Esophagus muscularis mucosa (tissue), 4 donors: ENCODE measurements at regions not wholly inside any gene's neighbourhood (a gene's known extent, or its start where the extent isn't known, plus 50 kb on each side); places are given as distances from the start of the nearest gene placed in this dataset.

Experiments
- DNase-seq: peaks from one replicate; pipeline ENCODE4 v3.0.0-alpha.2; 2017; ENCODE audit errors: extremely low spot score
- H3K27ac ChIP-seq, 4 donors: fragments of 200-600 bp; sonication (generic); replicated peaks in 1 of 4; 1 replicate in 3 of 4; 2 replicates in 1 of 4; pipeline ENCODE4 v1.5.1; 2016 to 2019; ENCODE audit warnings: mild to moderate bottlenecking in 1 of 4
- H3K27me3 ChIP-seq, 4 donors: fragments of 200-600 bp; sonication (generic); one replicate each; pipeline versions ENCODE4 v1.5.1 to v1.6.0; 2016 to 2019
- H3K36me3 ChIP-seq, 4 donors: fragments of 200-600 bp; sonication (generic); one replicate each; pipeline ENCODE4 v1.5.1; 2016 to 2019
- H3K4me1 ChIP-seq, 4 donors: fragments of 200-600 bp; sonication (generic); one replicate each; pipeline ENCODE4 v1.5.1; 2016 to 2019
- H3K4me3 ChIP-seq, 4 donors: fragments of 200-600 bp; sonication (generic); 1 replicate in 2 of 4; 2 replicates in 2 of 4; pipeline ENCODE4 v1.5.1; 2016 to 2019; ENCODE audit warnings: mild to moderate bottlenecking in 4 of 4, moderate library complexity in 1 of 4
- H3K9me3 ChIP-seq, 4 donors: fragments of 200-600 bp; sonication (generic); 1 replicate in 3 of 4; 2 replicates in 1 of 4; pipeline ENCODE4 v1.5.1; 2016 to 2019
- EP300 ChIP-seq: sonication (generic); formaldehyde crosslinking; IDR thresholded peaks from one replicate; pipeline ENCODE4 v1.6.1; 2017; ENCODE audit warnings: antibody characterized with exemption
- POLR2A ChIP-seq: fragments of 450-650 bp; IDR thresholded peaks from one replicate; pipeline ENCODE4 v1.6.1; 2017; ENCODE audit warnings: antibody characterized with exemption, moderate library complexity, mild to moderate bottlenecking, low read depth
- POLR2AphosphoS5 ChIP-seq, 2 donors: sonication (generic); formaldehyde crosslinking; IDR thresholded peaks; one replicate each; pipeline ENCODE4 v1.6.1; 2017; ENCODE audit warnings: antibody characterized with exemption in 2 of 2
- WGBS: methylation state at CpG from one replicate; pipeline ENCODE4 v1.1.5; 2018; 5-methylcytosine and 5-hydroxymethylcytosine counted together
- intact Hi-C: fragments of 100-400 bp; cut with DNase I; formaldehyde crosslinking; loops from one replicate; pipeline ENCODE4 v1.15.1; 2023
- TF ChIP-seq, protein P1 (sequence below), 3 experiments: fragments of 200-600 bp in 2 of 3; fragments of 450-650 bp in 1 of 3; sonication (generic) in 2 of 3; IDR thresholded peaks; one replicate each; pipeline ENCODE4 v1.5.1; 2017 to 2019; ENCODE audit warnings: antibody characterized with exemption in 3 of 3, mild to moderate bottlenecking in 2 of 3, moderate library complexity in 1 of 3

DNA sequence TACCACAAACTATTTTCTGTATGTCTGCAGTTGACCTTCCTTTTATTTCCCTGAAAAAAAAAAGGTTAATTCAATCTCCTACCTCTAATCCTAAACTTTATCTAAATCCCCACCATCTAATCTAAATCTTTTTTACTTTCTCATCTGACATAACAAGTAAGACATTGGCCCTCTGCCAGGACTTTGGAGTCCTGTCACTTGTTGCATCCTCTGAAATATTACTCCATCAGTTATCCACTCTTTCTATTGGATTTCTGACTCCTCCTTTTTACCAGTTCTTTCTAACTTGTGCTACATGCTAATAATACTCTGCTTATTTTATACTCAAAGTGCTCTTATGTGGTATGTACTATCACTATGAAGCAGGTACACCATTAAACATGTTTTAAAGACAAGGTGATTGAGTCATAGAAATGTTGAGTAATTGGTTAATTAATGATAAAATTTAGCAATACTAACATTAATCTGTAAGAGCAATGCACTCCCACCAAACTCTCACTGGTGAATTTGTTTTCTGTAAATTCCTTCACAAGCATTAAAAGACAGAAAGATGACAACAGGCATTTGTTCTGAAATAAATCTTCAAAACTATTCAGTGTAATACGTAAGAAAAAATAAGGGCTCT is 914.2 kb upstream of the RAG2 start:
- Histone ChIP-seq H3K27me3 (no peaks in the 10 kb centered on the region), H3K4me3 (no peak overlapping the region), H3K27ac (no peak overlapping the region), H3K9me3 (peaks cover 0 to 8% (median 0%) of the 10 kb centered on the region in 4 donors), H3K4me1 (peaks cover 0 to 6% (median 0%) of the 10 kb centered on the region in 4 donors), H3K36me3 (no peaks in the 10 kb centered on the region)
- no peak for DNase-seq
- intact Hi-C loops: no loop called here
- 68% methylated on average over 1 of the region's 1 CpG for WGBS
- TF ChIP-seq EP300 (no peak), POLR2AphosphoS5 (IDR thresholded peaks at IDR 0.05) (no peak), POLR2A (no peak)
- TF ChIP-seq, protein P1, sequence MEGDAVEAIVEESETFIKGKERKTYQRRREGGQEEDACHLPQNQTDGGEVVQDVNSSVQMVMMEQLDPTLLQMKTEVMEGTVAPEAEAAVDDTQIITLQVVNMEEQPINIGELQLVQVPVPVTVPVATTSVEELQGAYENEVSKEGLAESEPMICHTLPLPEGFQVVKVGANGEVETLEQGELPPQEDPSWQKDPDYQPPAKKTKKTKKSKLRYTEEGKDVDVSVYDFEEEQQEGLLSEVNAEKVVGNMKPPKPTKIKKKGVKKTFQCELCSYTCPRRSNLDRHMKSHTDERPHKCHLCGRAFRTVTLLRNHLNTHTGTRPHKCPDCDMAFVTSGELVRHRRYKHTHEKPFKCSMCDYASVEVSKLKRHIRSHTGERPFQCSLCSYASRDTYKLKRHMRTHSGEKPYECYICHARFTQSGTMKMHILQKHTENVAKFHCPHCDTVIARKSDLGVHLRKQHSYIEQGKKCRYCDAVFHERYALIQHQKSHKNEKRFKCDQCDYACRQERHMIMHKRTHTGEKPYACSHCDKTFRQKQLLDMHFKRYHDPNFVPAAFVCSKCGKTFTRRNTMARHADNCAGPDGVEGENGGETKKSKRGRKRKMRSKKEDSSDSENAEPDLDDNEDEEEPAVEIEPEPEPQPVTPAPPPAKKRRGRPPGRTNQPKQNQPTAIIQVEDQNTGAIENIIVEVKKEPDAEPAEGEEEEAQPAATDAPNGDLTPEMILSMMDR (IDR thresholded peaks at IDR 0.05): no peak

DNA sequence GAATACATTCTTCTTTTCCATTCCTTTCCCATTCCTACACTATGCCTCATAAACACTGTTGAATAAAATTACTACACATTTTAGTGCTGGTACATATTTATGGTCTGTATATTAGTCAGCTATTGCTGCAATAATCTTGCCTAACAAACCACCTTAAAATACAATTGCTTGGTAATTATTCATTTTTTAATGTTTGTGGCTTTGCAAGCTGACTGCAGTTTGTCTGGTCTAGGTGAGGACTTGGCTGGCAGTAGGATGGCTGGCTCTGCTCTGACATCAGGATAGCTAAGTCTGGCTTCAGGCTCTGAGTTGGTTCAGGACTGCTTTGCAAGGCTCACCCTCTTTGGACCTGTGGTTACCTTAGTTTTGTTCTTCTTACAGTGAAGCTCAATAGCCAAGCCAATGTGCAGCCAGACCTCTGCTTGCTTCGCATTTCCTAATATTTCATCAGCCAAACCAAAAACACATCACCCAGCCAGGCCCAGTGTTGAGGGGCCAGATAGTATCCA is 913.4 kb upstream of the RAG2 start:
- Histone ChIP-seq H3K36me3 (no peaks in the 10 kb centered on the region), H3K4me1 (peaks cover 0 to 6% (median 0%) of the 10 kb centered on the region in 4 donors), H3K27me3 (no peaks in the 10 kb centered on the region), H3K9me3 (peaks cover 0 to 8% (median 0%) of the 10 kb centered on the region in 4 donors), H3K27ac (no peak overlapping the region), H3K4me3 (no peak overlapping the region)
- no peak for DNase-seq
- intact Hi-C loops: no loop called here
- TF ChIP-seq, protein P1 (IDR thresholded peaks at IDR 0.05): no peak
- no peak for TF ChIP-seq EP300
- TF ChIP-seq POLR2A: no peak
- no peak for TF ChIP-seq POLR2AphosphoS5 (IDR thresholded peaks at IDR 0.05)
- WGBS: 77% methylated on average over 1 of the region's 1 CpG

DNA sequence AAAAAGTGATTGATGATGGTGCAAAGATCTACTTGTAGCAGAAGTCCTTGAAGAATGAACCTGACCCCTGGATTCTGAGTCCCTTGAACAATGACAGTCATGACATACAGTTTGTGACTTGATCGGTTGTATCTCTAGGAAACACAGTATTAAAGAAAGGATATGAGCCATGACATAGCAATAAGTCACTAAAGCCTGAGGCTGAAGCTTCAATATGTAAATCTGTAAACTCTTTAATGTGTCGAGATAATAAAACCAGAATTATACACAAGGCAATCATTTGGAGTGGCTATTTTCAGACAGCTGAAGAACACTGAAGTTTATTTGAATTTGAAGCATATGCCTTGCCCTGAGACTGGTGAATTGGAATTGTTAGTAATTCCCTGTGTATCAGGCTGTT is 911.5 kb upstream of the RAG2 start:
- H3K4me1 ChIP-seq: peaks cover 0 to 6% (median 0%) of the 10 kb centered on the region in 4 donors
- no peaks in the 10 kb centered on the region for H3K9me3 ChIP-seq
- no peaks in the 10 kb centered on the region for H3K36me3 ChIP-seq
- no peak for DNase-seq
- intact Hi-C loops: no loop called here
- no peak overlapping the region for H3K4me3 ChIP-seq
- no peaks in the 10 kb centered on the region for H3K27me3 ChIP-seq
- WGBS: 69% methylated on average over 2 of the region's 2 CpGs
- TF ChIP-seq POLR2A (no peak), POLR2AphosphoS5 (IDR thresholded peaks at IDR 0.05) (no peak), EP300 (no peak)
- TF ChIP-seq, protein P1 (IDR thresholded peaks at IDR 0.05): no peak
- H3K27ac ChIP-seq: no peak overlapping the region

DNA sequence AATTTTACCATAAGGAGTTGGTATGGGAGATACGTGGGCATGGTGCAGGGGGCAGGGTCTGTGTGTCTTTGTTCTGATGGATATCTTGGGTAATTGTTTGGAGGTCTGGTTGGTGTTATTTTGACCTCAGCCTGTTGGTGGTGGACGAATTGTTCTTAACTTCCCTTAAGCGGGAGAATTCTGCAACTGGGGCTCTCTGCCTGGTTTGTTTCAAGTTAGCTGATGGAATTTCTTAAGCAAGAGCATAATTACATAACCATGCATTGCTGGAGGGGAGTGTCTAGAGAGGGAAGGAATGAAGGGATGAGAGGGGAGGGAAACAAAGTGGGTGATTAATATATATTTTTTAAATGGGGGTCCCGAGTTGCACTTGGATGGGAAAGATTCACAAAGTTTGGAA is 908.5 kb upstream of the RAG2 start:
- H3K4me1 ChIP-seq: peaks cover 0 to 8% (median 0%) of the 10 kb centered on the region in 4 donors
- H3K27ac ChIP-seq: no peak overlapping the region
- 58% methylated on average over 4 of the region's 4 CpGs for WGBS
- no peaks in the 10 kb centered on the region for H3K27me3 ChIP-seq
- no peaks in the 10 kb centered on the region for H3K9me3 ChIP-seq
- no peaks in the 10 kb centered on the region for H3K36me3 ChIP-seq
- DNase-seq: no peak
- intact Hi-C loops: no loop called here
- H3K4me3 ChIP-seq: no peak overlapping the region
- TF ChIP-seq, protein P1 (IDR thresholded peaks at IDR 0.05): no peak
- TF ChIP-seq EP300 (no peak), POLR2AphosphoS5 (IDR thresholded peaks at IDR 0.05) (no peak), POLR2A (no peak)
